Stomach (tissue), 8 donors: ENCODE measurements at regions not wholly inside any gene's neighbourhood (a gene's known extent, or its start where the extent isn't known, plus 50 kb on each side); places are given as distances from the start of the nearest gene placed in this dataset.
"Not testable (repeated sequence)": the region's sequence is repeated elsewhere in the genome, so short reads cannot be mapped to it uniquely, and the experiment has no call there.

Source experiments
- DNase-seq, 2 donors: peaks; one replicate each; pipeline versions ENCODE4 v3.0.0 to v3.0.0-alpha.2; 2013 to 2019
- H3K27ac ChIP-seq, 5 donors: fragments of 200-600 bp in 4 of 5; sonication (generic) in 4 of 5; one replicate each; pipeline ENCODE4 v1.5.1; 2013 to 2019; ENCODE audit warnings: mild to moderate bottlenecking in 1 of 5, moderate library complexity in 1 of 5
- H3K27me3 ChIP-seq, 3 donors: fragments of 200-600 bp; sonication (generic); one replicate each; pipeline ENCODE4 v1.5.1; 2017 to 2019; ENCODE audit warnings: mixed run types in 1 of 3
- H3K36me3 ChIP-seq, 4 donors: fragments of 200-600 bp; sonication (generic); 1 replicate in 3 of 4; 2 replicates in 1 of 4; pipeline ENCODE4 v1.5.1; 2016 to 2019
- H3K4me1 ChIP-seq, 4 donors: fragments of 200-600 bp; sonication (generic); one replicate each; pipeline ENCODE4 v1.5.1; 2016 to 2019
- H3K4me3 ChIP-seq, 4 donors: fragments of 200-600 bp; sonication (generic) in 3 of 4; one replicate each; pipeline ENCODE4 v1.5.1; 2016 to 2019; ENCODE audit warnings: mild to moderate bottlenecking in 1 of 4
- H3K9me3 ChIP-seq, 4 donors: fragments of 200-600 bp; sonication (generic); one replicate each; pipeline ENCODE4 v1.5.1; 2016 to 2019
- EP300 ChIP-seq: sonication (generic); formaldehyde crosslinking; IDR thresholded peaks from one replicate; pipeline ENCODE4 v1.6.1; 2017; ENCODE audit warnings: antibody characterized with exemption
- POLR2A ChIP-seq, 4 donors: fragments of 450-650 bp; IDR thresholded peaks; one replicate each; pipeline ENCODE4 v1.6.1; 2016; ENCODE audit warnings: antibody characterized with exemption in 4 of 4, control low read depth in 2 of 4, mild to moderate bottlenecking in 1 of 4, moderate library complexity in 1 of 4
- POLR2AphosphoS5 ChIP-seq, 3 donors: sonication (generic); formaldehyde crosslinking; IDR thresholded peaks; one replicate each; pipeline ENCODE4 v1.6.1; 2016; ENCODE audit warnings: antibody characterized with exemption in 3 of 3
- WGBS, 5 donors: extraction: QIAGEN DNeasy Blood & Tissue Kit in 3 of 5; methylation state at CpG; one replicate each; pipeline versions ENCODE4 v1.1.5 to v1.1.7; 2013 to 2018; 5-methylcytosine and 5-hydroxymethylcytosine counted together
- intact Hi-C: fragments of 100-400 bp; cut with DNase I; formaldehyde crosslinking; loops from one replicate; pipeline ENCODE4 v1.15.1; 2023; ENCODE audit warnings: low total_unique reads
- TF ChIP-seq, protein P1 (sequence below), 7 experiments: fragments of 450-650 bp in 4 of 7; fragments of 200-600 bp in 3 of 7; sonication (generic) in 3 of 7; IDR thresholded peaks; one replicate each; pipeline ENCODE4 v1.5.1; 2016 to 2019; ENCODE audit warnings: antibody characterized with exemption in 7 of 7, control low read depth in 2 of 7, mild to moderate bottlenecking in 1 of 7
- donor health status: healthy with polysubstance abuse.
- donor health status: Bipolar disorder and iron deficiency.
- donor health status: healthy.

DNA sequence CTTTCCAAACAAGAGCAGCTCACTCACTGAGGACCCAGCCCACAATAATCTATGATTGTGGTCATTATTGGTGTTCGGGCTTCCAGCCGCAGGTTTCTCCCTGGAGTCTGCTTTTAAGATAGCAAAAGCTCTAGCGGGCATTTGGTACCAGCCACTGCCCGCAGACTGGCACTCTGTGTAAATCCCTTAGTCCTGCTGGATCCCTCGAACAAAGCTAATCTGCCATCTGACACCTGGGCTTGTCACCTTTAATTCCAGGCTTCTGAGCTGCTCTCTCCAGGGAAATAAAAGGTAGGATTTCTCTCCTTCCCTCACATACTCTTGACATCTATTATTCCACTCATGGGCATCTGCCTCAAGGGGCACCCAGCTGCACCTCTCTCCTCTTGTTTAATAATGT is 158.7 kb downstream of the PDCD6IP start:
- WGBS, 5 donors: 69 to 88% (median 84%) methylated on average over 5 of the region's 5 CpGs
- Histone ChIP-seq H3K27me3 (no peaks in the 10 kb centered on the region), H3K4me1 (no peaks in the 10 kb centered on the region), H3K36me3 (no peaks in the 10 kb centered on the region), H3K4me3 (no peak overlapping the region), H3K27ac (no peak overlapping the region), H3K9me3 (peaks cover 0 to 2% (median under 1%) of the 10 kb centered on the region in 4 donors)
- no peak for TF ChIP-seq EP300
- TF ChIP-seq, protein P1, sequence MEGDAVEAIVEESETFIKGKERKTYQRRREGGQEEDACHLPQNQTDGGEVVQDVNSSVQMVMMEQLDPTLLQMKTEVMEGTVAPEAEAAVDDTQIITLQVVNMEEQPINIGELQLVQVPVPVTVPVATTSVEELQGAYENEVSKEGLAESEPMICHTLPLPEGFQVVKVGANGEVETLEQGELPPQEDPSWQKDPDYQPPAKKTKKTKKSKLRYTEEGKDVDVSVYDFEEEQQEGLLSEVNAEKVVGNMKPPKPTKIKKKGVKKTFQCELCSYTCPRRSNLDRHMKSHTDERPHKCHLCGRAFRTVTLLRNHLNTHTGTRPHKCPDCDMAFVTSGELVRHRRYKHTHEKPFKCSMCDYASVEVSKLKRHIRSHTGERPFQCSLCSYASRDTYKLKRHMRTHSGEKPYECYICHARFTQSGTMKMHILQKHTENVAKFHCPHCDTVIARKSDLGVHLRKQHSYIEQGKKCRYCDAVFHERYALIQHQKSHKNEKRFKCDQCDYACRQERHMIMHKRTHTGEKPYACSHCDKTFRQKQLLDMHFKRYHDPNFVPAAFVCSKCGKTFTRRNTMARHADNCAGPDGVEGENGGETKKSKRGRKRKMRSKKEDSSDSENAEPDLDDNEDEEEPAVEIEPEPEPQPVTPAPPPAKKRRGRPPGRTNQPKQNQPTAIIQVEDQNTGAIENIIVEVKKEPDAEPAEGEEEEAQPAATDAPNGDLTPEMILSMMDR (IDR thresholded peaks at IDR 0.05): no peak
- TF ChIP-seq POLR2A (IDR thresholded peaks at IDR 0.05): no peak
- intact Hi-C loops: no loop called here
- DNase-seq: no peak

DNA sequence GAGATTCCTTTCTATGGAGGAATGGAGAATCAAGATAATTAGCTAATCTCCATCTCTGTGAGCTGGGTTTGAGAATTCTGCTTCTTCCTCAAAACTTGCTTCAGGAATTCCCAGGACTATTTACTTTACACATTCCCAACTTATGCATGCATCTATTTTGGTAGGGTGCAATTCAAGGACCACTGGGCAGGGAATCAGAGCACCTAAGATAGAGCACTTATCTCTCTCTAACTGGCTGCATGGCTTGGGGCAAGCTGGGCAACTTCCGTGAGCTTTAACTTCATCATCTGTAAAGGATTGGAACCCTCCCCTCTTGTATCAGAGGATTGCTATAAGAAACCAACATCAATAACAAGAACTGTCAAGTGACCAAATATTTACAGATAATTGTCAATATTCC is 160.2 kb downstream of the PDCD6IP start:
- DNase-seq: no peak
- peaks cover 0 to 7% (median 4%) of the 10 kb centered on the region in 4 donors for H3K9me3 ChIP-seq
- 47 to 71% (median 48%) methylated on average over 1 of the region's 1 CpG for WGBS, 5 donors
- H3K4me3 ChIP-seq: no peak overlapping the region
- no peak overlapping the region for H3K27ac ChIP-seq
- H3K27me3 ChIP-seq: no peaks in the 10 kb centered on the region
- H3K4me1 ChIP-seq: no peaks in the 10 kb centered on the region
- intact Hi-C loops: no loop called here
- H3K36me3 ChIP-seq: no peaks in the 10 kb centered on the region
- TF ChIP-seq POLR2AphosphoS5 (IDR thresholded peaks at IDR 0.05) (no peak), EP300 (no peak), POLR2A (IDR thresholded peaks at IDR 0.05) (no peak)
- TF ChIP-seq, protein P1 (IDR thresholded peaks at IDR 0.05): no peak

DNA sequence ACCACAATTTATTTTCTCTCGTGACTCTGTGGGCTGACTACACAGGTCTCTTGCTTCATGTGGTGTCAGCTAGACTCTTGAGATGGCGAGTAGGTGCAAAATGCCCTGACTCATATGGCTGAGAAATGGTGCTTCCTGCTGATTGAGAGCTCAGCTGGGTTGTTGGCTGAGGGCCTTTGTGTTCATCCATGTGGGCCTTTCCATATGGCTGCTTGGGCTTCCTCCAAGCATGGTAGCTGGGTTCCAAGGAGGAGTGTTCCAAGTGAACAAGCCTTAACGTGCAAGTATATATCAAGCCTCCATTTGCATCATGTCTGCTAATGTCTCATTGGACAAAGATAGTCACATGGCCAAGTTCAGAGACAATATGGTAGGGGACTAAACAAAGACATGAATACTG is 164.0 kb downstream of the PDCD6IP start:
- H3K4me1 ChIP-seq: no peaks in the 10 kb centered on the region
- no peak overlapping the region for H3K27ac ChIP-seq
- 64 to 86% (median 74%) methylated on average over 3 of the region's 3 CpGs for WGBS, 5 donors
- DNase-seq: no peak
- H3K27me3 ChIP-seq: no peaks in the 10 kb centered on the region
- H3K9me3 ChIP-seq: peaks cover 0 to 9% (median 6%) of the 10 kb centered on the region in 4 donors
- intact Hi-C loops: no loop called here
- H3K36me3 ChIP-seq: no peaks in the 10 kb centered on the region
- TF ChIP-seq POLR2A (IDR thresholded peaks at IDR 0.05): no peak
- TF ChIP-seq, protein P1 (IDR thresholded peaks at IDR 0.05): no peak
- TF ChIP-seq POLR2AphosphoS5 (IDR thresholded peaks at IDR 0.05): no peak
- TF ChIP-seq EP300: no peak
- no peak overlapping the region for H3K4me3 ChIP-seq

DNA sequence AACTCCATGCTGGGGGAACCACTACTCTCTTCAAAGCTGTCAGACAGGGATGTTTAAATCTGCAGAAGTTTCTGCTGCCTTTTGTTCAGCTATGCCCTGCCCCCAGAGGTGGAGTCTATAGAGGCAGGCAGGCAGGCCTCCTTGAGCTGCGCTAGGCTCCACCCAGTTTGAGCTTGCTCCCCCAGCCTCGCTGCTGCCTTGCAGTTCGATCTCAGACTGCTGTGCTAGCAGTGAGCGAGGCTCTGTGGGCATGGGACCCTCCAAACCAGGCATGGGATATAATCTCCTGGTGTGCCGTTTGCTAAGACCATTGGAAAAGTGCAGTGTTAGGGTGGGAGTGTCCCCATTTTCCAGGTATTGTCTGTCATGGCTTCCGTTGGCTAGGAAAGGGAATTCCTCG is 171.8 kb downstream of the PDCD6IP start:
- H3K27ac ChIP-seq, H3K4me3 ChIP-seq, H3K36me3 ChIP-seq, H3K27me3 ChIP-seq, intact Hi-C loops, DNase-seq, H3K4me1 ChIP-seq: not testable (repeated sequence)
- H3K9me3 ChIP-seq: peaks cover 0 to 19% (median 14%) of the 10 kb centered on the region in 4 donors
- 75 to 98% (median 88%) methylated on average over 7 of the region's 7 CpGs for WGBS, 5 donors

DNA sequence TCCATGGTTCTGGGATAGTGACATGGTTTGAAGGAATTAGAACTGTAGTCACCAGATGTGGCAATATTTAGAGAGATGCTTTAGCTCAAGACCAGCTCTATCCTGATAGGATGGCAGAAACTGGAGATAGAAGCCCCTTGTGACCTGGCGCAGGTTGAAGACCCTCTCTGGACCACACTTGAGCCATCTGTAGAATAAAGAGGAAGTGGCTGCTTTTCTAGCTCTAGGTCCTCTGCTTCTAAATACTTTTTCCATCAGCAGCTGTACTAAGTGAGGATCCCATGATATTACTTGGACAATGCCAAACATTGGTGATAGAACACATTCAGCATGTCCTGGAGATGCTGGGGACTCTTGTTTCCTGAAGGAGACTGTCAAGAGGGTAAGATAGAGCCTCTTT is 172.6 kb downstream of the PDCD6IP start:
- Histone ChIP-seq H3K4me1 (no peaks in the 10 kb centered on the region), H3K36me3 (no peaks in the 10 kb centered on the region), H3K27ac (no peak overlapping the region), H3K9me3 (peaks cover 0 to 19% (median 14%) of the 10 kb centered on the region in 4 donors), H3K4me3 (no peak overlapping the region), H3K27me3 (no peaks in the 10 kb centered on the region)
- TF ChIP-seq POLR2A (IDR thresholded peaks at IDR 0.05) (no peak), EP300 (no peak), POLR2AphosphoS5 (IDR thresholded peaks at IDR 0.05) (no peak)
- TF ChIP-seq, protein P1 (IDR thresholded peaks at IDR 0.05): no peak
- intact Hi-C loops: no loop called here
- DNase-seq: no peak
- 91 to 100% (median 95%) methylated on average over 1 of the region's 1 CpG for WGBS, 5 donors
